GM21367 (cell line): ENCODE measurements at regions not wholly inside any gene's neighbourhood (a gene's known extent, or its start where the extent isn't known, plus 50 kb on each side); places are given as distances from the start of the nearest gene placed in this dataset.

ENCODE experiments used
- ATAC-seq: cut with Tn5 transposase; IDR thresholded peaks from one replicate; pipeline ENCODE4 v1.9.1; 2021; ENCODE audit not compliant: unreplicated experiment

GRCh38 chr2:41993435-41993925 is 54.3 kb upstream of the PKDCC start:
- no peak for ATAC-seq

- no peak for ATAC-seq
Observed at GRCh38 chr2:41994233-41994637, 53.6 kb upstream of the PKDCC start.

- ATAC-seq, result no peak
Observed at GRCh38 chr2:41994661-41995060, 53.2 kb upstream of the PKDCC start.

GRCh38 chr2:41997561-41997960 is 50.3 kb upstream of the PKDCC start:
- ATAC-seq, result no peak
